ENCODE measurements at regions not wholly inside any gene's neighbourhood (a gene's known extent, or its start where the extent isn't known, plus 50 kb on each side); places are given as distances from the start of the nearest gene placed in this dataset.
A peak's percentile ranks its signal among the peaks of the same experiment; 100 is the strongest.

GRCh38 chrX:20451929-20452328, 185.2 kb upstream of the RPS6KA3 start:
- DNase-seq, result no peak
- TF ChIP-seq, protein P1, sequence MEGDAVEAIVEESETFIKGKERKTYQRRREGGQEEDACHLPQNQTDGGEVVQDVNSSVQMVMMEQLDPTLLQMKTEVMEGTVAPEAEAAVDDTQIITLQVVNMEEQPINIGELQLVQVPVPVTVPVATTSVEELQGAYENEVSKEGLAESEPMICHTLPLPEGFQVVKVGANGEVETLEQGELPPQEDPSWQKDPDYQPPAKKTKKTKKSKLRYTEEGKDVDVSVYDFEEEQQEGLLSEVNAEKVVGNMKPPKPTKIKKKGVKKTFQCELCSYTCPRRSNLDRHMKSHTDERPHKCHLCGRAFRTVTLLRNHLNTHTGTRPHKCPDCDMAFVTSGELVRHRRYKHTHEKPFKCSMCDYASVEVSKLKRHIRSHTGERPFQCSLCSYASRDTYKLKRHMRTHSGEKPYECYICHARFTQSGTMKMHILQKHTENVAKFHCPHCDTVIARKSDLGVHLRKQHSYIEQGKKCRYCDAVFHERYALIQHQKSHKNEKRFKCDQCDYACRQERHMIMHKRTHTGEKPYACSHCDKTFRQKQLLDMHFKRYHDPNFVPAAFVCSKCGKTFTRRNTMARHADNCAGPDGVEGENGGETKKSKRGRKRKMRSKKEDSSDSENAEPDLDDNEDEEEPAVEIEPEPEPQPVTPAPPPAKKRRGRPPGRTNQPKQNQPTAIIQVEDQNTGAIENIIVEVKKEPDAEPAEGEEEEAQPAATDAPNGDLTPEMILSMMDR (conservative IDR thresholded peaks at IDR 0.05), result no peak
- 91 to 100% methylated on average over 1 to 2 of the region's 2 CpGs for WGBS, 2 experiments (ENCODE audit: insufficient coverage in 1 of 2, insufficient read length in 1 of 2)
- no peaks in the 10 kb centered on the region for H3K27me3 ChIP-seq (ENCODE audit: control insufficient read depth, insufficient read depth, low read length, poor library complexity, severe bottlenecking)
- no peaks in the 10 kb centered on the region for H3K36me3 ChIP-seq (ENCODE audit: control insufficient read depth, insufficient read depth, low read length)
- no peak overlapping the region for H3K9ac ChIP-seq (ENCODE audit: extremely low read depth, low read length, poor library complexity, severe bottlenecking)
- no peaks in the 10 kb centered on the region for H3K4me1 Mint-ChIP-seq
- no peak overlapping the region for H3K27ac ChIP-seq (ENCODE audit: low read depth, low read length)
- H3K4me1 ChIP-seq (ENCODE audit: control insufficient read depth, insufficient read depth, low read length), result no peaks in the 10 kb centered on the region
- no peak overlapping the region for H3K27ac Mint-ChIP-seq
- H3K4me3 Mint-ChIP-seq, result no peak overlapping the region
- no peaks in the 10 kb centered on the region for H3K36me3 Mint-ChIP-seq (ENCODE audit: low read depth)
- peaks cover 62% of the 10 kb centered on the region for H3K9me3 Mint-ChIP-seq
- H3K4me3 ChIP-seq (ENCODE audit: low read length), result no peak overlapping the region
- peaks cover 9% of the 10 kb centered on the region for H3K27me3 Mint-ChIP-seq (ENCODE audit: insufficient read depth)
- H3K9me3 ChIP-seq (ENCODE audit: control insufficient read depth, low read length), result peaks cover 6% of the 10 kb centered on the region

GRCh38 chrX:20445109-20445508, 178.4 kb upstream of the RPS6KA3 start:
- no peak overlapping the region for H3K9ac ChIP-seq (ENCODE audit: extremely low read depth, low read length, poor library complexity, severe bottlenecking)
- no peak overlapping the region for H3K27ac ChIP-seq (ENCODE audit: low read depth, low read length)
- no peaks in the 10 kb centered on the region for H3K9me3 ChIP-seq (ENCODE audit: control insufficient read depth, low read length)
- no peaks in the 10 kb centered on the region for H3K36me3 ChIP-seq (ENCODE audit: control insufficient read depth, insufficient read depth, low read length)
- Mint-ChIP-seq H3K36me3 (ENCODE audit: low read depth) (no peaks in the 10 kb centered on the region), H3K27me3 (ENCODE audit: insufficient read depth) (peaks cover 10% of the 10 kb centered on the region), H3K4me1 (no peaks in the 10 kb centered on the region), H3K27ac (no peak overlapping the region), H3K4me3 (no peak overlapping the region), H3K9me3 (peaks cover 42% of the 10 kb centered on the region)
- no peaks in the 10 kb centered on the region for H3K27me3 ChIP-seq (ENCODE audit: control insufficient read depth, insufficient read depth, low read length, poor library complexity, severe bottlenecking)
- TF ChIP-seq, protein P1 (conservative IDR thresholded peaks at IDR 0.05), result no peak
- no peaks in the 10 kb centered on the region for H3K4me1 ChIP-seq (ENCODE audit: control insufficient read depth, insufficient read depth, low read length)
- WGBS, 2 experiments (ENCODE audit: insufficient coverage in 1 of 2, insufficient read length in 1 of 2), result no CpG with 5 or more reads among the region's 2 CpGs
- DNase-seq, result no peak
- no peak overlapping the region for H3K4me3 ChIP-seq (ENCODE audit: low read length)

DNA sequence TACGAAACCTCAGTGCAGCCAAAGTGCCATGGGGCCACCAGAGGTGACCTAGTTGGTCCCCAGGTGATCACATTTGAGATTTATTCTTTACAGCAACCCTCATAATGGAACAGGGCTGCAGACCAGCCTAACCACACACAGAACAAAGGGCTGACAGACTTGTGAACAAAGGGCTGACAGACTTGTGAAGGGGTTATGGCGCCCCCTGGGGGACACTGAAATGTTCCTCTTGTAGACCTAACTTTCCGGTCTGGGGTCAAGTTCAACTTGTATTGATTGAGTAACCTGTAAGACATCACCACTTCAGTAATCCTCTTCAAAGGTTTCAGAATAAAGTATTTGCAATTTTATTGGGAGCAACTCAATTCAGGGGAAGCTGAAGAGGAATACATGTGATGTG, 175.9 kb upstream of the RPS6KA3 start:
- Histone ChIP-seq H3K36me3 (ENCODE audit: control insufficient read depth, insufficient read depth, low read length) (no peaks in the 10 kb centered on the region), H3K9me3 (ENCODE audit: control insufficient read depth, low read length) (no peaks in the 10 kb centered on the region), H3K27ac (ENCODE audit: low read depth, low read length) (no peak overlapping the region), H3K9ac (ENCODE audit: extremely low read depth, low read length, poor library complexity, severe bottlenecking) (no peak overlapping the region), H3K4me1 (ENCODE audit: control insufficient read depth, insufficient read depth, low read length) (no peaks in the 10 kb centered on the region), H3K4me3 (ENCODE audit: low read length) (no peak overlapping the region), H3K27me3 (ENCODE audit: control insufficient read depth, insufficient read depth, low read length, poor library complexity, severe bottlenecking) (no peaks in the 10 kb centered on the region)
- Mint-ChIP-seq H3K36me3 (ENCODE audit: low read depth) (no peaks in the 10 kb centered on the region), H3K9me3 (peaks cover 40% of the 10 kb centered on the region), H3K4me3 (no peak overlapping the region), H3K27ac (no peak overlapping the region), H3K27me3 (ENCODE audit: insufficient read depth) (peaks cover 6% of the 10 kb centered on the region), H3K4me1 (no peaks in the 10 kb centered on the region)
- DNase-seq, result peak; percentile 92
- WGBS, 2 experiments (ENCODE audit: insufficient coverage in 1 of 2, insufficient read length in 1 of 2), result 26% methylated on average over 3 of the region's 3 CpGs; no CpG with 5 or more reads in 1 of the 2 experiments
- TF ChIP-seq, protein P1 (conservative IDR thresholded peaks at IDR 0.05), result peak; percentile 82
